ENCODE measurements at regions not wholly inside any gene's neighbourhood (a gene's known extent, or its start where the extent isn't known, plus 50 kb on each side); places are given as distances from the start of the nearest gene placed in this dataset.
A peak's percentile ranks its signal among the peaks of the same experiment; 100 is the strongest.

DNA sequence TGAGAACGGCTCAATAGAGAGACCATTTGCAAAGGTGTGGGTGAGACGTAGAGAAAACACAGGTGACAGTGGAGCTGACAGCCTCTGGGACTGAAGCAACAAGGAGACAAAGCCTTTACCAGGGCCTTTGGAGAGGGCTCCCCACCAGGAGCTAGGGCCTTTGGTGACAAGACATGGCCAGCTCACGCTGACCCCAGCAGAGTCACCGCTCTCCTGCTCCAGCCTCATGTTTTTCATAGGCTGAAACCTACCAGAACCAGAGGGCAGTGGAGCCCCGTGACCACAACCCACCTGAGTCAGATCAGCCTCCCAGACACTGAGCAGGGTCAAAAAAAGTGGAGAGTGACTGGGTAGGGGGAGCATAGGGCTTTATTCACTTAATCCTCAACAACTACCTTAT lies 214.7 kb downstream of the SHQ1 start:
- ChIA-PET CTCF (no interaction called here), POLR2A (ENCODE audit: low non-redundant PET) (no interaction called here)
- no peak for DNase-seq (ENCODE audit: low spot score)
- TF ChIP-seq, protein P1, sequence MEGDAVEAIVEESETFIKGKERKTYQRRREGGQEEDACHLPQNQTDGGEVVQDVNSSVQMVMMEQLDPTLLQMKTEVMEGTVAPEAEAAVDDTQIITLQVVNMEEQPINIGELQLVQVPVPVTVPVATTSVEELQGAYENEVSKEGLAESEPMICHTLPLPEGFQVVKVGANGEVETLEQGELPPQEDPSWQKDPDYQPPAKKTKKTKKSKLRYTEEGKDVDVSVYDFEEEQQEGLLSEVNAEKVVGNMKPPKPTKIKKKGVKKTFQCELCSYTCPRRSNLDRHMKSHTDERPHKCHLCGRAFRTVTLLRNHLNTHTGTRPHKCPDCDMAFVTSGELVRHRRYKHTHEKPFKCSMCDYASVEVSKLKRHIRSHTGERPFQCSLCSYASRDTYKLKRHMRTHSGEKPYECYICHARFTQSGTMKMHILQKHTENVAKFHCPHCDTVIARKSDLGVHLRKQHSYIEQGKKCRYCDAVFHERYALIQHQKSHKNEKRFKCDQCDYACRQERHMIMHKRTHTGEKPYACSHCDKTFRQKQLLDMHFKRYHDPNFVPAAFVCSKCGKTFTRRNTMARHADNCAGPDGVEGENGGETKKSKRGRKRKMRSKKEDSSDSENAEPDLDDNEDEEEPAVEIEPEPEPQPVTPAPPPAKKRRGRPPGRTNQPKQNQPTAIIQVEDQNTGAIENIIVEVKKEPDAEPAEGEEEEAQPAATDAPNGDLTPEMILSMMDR (conservative IDR thresholded peaks at IDR 0.05; ENCODE audit: low read depth) = no peak
- H3K27ac ChIP-seq = no peak overlapping the region

DNA sequence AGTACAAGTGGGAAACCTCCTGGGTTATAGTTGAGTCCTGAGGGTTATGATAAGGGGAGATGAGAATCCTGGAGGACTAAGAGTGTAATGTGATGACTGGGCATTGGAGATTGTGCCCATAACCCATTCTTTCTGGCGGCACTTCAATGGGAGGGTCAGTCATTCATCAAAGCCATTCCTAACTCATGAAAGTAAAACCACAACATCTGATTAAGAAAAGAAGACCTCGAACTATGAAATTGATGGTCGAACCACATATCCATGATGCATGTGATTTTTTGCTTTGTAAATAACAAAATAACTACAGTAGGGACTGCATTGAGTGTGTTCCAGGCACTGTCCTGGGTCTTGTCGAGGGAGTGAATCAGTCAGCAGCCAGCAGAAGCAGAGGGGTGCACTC lies 215.1 kb downstream of the SHQ1 start:
- H3K27ac ChIP-seq = no peak overlapping the region
- DNase-seq (ENCODE audit: low spot score) = no peak
- TF ChIP-seq, protein P1 (conservative IDR thresholded peaks at IDR 0.05; ENCODE audit: low read depth) = no peak
- ChIA-PET POLR2A (ENCODE audit: low non-redundant PET) (no interaction called here), CTCF (no interaction called here)

DNA sequence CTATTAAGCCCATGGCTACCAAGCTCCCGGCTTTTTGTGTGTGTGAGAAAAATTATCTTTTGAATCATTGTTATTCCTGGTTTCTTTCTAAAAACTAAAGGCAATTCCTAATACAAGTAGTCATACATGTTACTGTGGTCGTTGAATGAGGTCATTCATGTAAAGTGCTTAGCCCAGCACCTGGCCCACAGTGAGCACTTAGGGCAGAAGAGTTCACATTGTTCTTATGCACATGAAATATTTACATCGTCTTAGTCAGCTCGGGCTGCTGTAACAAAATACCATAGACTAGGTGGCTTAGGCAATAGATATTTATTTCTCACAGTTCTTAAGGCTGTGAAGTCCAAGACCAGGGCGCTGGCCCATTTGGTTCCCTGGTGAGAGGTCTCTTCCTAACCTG lies 216.1 kb downstream of the SHQ1 start:
- H3K27ac ChIP-seq = no peak overlapping the region
- POLR2A ChIA-PET (ENCODE audit: low non-redundant PET) = no interaction called here
- DNase-seq (ENCODE audit: low spot score) = no peak
- CTCF ChIA-PET = interaction anchor here (0.7 kb wide), 1 partner anchor 640 kb away, joined by 4 read pairs; no protein-coding TSS in a partner anchor
- TF ChIP-seq, protein P1 (conservative IDR thresholded peaks at IDR 0.05; ENCODE audit: low read depth) = no peak

DNA sequence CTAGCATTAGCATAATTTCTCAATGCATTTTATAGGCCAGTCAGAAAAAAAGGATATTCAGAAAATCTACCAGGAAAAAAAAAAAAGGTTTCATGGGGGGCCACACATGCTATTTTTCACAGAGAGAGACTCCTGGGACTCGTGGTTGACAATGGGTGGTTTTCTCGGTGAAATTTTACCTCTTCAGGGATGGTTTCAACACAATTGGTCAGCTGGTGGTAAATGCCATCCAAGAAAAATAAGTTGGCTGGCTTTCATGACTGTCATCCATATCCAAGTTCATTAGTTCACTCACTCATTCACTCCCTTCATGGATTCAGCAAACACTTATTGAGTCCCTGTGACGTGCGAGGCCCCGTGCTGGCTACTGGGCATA lies 217.3 kb downstream of the SHQ1 start:
- CTCF ChIA-PET = no interaction called here
- DNase-seq (ENCODE audit: low spot score) = no peak
- TF ChIP-seq, protein P1 (conservative IDR thresholded peaks at IDR 0.05; ENCODE audit: low read depth) = no peak
- POLR2A ChIA-PET (ENCODE audit: low non-redundant PET) = no interaction called here
- H3K27ac ChIP-seq = no peak overlapping the region

DNA sequence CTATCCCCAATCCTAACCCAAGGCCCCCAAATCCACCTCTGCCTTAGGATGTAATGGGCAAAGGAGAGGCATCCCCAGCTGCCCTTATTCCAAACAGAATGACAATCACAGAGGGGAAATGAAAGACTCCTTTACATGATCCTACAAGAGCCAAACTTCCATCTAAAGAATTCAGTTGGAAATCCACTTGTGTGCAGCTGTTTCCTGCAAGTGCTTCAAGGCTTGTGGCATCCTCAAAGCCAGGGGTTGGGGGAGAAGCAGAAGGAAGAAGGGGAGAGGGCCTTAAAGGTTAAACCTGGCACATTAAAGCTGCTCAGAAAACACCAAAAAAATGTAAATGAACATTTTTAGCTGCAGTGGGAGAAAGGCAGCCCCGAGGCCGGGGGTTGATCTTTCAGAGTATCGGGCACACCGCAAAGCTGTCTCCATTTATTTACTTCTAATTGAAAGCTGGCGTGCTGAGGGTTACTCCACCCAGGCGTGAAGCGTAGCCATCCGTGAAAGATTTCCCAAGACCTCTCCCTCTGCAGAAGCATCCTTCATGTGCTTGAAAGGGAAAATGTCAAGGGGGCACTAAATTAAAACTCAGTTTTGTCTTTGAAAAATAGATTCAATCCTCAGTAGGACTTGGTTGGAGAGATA lies 217.8 kb downstream of the SHQ1 start:
- no peak for DNase-seq (ENCODE audit: low spot score)
- CTCF ChIA-PET = no interaction called here
- TF ChIP-seq, protein P1 (conservative IDR thresholded peaks at IDR 0.05; ENCODE audit: low read depth) = no peak
- POLR2A ChIA-PET (ENCODE audit: low non-redundant PET) = no interaction called here
- no peak overlapping the region for H3K27ac ChIP-seq

DNA sequence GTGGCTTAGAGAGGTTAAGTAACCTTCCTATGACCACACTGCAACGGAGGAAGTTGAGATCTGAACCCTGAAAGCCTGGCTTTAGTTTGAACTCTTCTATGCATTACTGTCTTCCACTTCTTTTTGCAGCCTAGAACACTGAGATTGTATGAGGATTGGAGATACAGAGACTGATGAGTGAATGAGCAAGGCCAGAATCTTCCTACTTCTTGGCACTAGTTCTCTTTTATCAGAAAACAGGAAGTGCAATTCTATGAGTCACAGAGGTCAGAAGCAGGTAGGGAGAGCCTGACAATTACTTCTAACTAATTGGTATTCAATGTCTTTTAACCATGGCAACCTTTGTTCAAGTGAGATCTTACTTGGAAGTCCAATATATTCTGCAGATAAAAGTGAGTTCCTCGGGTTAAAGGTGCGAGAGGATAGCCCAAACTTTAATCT lies 219.0 kb downstream of the SHQ1 start:
- POLR2A ChIA-PET (ENCODE audit: low non-redundant PET) = no interaction called here
- CTCF ChIA-PET = no interaction called here
- TF ChIP-seq, protein P1 (conservative IDR thresholded peaks at IDR 0.05; ENCODE audit: low read depth) = no peak
- H3K27ac ChIP-seq = no peak overlapping the region
- peak; percentile 62 for DNase-seq (ENCODE audit: low spot score)
